DMS153 treated with DMSO at 0.1 percent for 48 hours (cell line): ENCODE measurements at regions not wholly inside any gene's neighbourhood (a gene's known extent, or its start where the extent isn't known, plus 50 kb on each side); places are given as distances from the start of the nearest gene placed in this dataset.

ENCODE experiments used
- DNase-seq: peaks from one replicate; lab custom pipeline; 2025; ENCODE audit not compliant: unreplicated experiment; lab: John Stamatoyannopoulos, UW

DNA sequence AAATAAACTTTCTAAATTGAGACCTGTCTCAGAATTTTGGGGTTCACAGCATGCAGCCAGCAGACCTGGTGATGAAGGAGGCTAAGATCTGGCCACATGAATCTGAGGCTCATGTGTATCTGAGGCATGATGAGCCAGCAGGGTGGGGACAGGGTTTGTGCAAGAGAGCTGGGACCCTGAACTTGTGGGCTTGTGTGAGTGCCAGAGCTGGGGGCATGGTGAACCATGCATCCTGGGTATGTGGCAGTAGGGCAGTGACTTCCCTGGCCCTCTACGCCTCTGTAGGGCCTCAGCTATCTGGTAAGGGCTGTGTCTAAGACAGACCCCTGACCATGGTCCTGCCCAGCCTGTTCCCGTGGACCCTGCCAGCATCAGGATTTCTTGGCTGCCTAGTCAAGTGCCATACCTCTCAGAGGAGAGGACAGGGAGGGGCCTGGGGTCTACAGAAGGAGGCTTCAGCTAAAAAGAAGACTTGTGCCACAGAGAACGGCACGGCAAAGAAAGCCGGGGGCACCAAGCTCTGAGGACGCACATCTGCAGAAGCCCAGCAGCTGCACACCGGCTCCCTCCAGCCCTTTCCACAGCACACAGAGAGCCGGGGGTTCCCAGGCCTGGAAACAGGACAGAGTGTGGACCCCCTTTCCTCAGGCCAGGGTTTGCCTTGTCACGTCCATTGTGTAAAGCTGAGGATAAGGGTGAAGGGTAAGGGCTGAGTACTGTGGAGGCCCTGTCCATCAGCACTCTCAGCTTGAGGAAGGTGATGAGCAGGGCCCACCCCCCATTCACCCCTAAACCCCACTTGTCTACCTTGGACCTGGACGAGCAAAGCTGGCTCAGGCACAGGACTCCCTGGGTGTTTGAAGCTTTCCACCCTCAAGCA is 130.1 kb downstream of the MRPL36 start:
- DNase-seq = no peak

DNA sequence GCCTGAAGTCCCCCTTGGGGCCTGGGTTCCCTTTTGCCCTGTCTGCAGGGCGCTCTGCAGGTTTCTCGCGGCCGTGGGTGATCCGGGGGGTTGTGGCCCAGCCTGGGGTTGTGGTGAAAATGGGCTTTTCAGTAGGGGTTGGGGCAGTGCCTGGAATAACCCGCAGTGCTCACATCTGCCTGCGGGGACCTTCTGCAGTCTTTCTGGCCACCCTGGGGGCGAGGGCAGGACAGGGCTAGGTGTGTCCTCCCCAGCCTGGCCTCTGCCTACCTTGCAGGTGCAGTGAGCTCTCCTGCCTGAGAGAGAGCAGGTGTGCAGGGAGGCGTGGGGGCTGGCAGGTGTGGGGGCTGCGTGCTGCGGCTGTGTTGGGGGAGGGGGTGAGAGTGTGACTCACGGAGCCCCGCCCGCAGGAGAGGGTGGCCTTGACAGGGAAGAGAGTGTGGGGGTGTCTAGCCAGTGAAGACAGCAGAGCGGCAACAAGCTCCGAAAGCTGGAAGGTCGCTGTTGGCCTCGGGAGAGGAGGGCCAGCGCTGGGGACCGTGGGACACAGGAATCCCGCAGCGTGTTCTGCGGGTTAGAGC is 131.4 kb downstream of the MRPL36 start:
- DNase-seq = no peak

DNA sequence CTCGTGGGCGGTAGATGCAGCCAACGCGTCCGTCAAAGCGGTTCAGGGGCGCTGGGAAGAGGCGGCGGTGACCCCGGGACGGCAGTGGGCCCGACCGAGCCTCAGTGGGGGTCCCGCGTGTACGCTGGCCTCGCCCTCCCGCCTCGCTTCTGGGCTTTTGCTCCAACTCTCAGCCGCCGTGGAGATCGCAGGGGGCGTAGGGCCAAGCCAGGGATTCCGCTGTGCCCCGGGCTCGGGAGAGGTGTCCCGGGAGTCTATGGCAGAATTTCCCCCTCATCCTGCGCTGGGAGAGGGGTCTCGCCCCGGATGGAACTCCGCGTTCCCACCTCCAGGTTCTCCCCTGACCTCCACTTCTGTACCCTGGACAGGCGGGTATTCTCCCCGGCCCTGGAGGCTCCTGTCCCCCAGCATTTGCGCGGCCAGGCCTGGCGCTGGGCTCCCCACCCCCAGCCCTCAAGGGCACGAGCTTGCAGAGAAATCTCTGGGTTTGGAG is 131.9 kb downstream of the MRPL36 start:
- no peak for DNase-seq

DNA sequence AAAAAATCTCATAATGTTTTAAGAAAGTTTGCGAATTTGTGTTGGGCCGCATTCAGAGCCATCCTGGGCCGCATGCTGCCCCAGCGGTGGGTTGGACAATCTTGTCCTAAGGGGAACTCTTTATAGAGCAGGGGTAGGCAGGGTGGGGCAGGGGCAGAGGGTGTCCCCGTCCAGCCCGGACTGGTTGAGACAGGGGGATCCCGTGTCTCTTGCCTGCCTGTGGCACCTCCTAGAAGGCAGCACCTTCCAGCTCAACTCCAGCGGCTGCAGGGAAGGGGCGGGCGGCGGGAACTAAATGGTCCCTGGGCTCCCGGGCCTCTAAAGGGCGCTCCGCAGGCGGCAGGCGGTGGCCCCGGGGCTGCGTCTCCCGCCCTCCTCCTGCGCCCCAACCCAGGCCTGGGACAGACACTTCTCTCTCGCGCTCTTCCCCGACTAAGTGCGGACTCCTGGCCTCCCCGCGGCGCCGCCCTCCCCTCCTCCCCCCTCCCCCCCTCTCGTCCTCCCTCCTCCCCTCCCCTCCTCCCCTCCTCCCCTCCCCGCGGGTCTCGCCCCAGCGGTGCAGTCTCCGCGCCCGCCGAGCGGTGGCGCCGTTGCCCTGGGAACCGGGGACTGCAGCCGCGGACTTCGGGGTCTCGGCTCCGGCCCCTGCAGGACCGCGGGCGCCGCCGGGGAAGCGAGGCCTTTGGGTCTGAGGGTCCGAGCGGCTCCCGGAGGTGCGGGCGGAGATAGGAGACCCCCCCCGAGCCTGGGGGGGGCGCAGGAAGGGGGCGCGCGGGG is 132.6 kb downstream of the MRPL36 start:
- DNase-seq = no peak

DNA sequence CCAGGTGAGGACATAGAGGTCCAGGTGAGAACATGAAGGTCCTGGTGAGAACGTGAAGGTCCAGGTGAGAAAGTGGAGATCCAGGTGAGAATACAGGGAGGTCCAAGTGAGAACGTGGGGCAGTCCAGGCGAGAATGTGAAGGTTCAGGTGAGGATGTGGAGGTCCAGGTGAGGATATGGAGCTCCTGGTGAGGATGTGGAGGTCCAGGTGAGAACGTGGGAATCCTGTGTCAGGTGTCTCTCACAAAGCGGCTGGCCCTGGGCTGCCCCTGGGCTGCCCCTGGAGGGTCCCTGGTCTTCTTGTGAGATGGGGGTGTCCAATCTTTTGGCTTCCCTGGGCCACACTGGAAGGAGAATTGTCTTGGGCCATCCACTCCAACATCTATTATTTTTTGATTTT is 133.4 kb downstream of the MRPL36 start:
- DNase-seq = no peak

DNA sequence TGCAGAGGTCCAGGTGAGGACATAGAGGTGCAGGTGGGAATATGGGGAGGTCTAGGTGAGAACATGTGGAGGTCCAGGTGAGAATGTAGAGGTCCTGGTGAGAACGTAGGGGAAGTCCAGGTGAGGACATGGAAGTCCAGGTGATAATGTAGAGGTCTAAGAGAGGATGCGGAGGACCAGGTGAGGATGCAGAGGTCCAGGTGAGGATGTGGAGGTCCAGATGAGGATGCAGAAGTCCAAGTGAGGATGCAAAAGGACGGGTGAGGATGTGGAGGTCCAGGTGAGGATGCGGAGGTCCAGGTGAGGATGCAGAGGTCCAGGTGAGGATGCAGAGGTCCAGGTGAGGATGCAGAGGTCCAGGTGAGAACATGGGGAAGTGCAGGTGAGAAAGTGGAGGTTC is 133.8 kb downstream of the MRPL36 start:
- DNase-seq = no peak

DNA sequence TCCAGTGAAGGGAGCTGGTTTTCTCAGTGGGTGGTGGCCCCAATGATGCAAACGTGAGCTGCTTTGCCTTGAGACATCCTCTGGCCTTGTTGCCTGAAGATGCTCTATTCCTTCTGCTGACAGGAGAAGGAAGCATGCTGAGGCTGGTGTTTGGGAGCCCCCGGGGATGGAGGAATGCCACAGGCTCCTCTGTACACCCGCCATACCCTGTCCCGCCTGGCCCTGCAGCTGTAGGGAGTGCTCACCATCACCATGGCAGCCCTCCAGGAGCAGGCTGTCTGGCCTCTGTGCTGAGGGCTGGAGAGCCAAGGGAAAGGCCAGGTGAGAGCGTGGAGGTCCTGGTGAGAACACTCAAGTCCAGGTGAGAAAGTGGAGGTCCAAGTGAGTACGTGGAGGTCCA is 134.4 kb downstream of the MRPL36 start:
- no peak for DNase-seq

DNA sequence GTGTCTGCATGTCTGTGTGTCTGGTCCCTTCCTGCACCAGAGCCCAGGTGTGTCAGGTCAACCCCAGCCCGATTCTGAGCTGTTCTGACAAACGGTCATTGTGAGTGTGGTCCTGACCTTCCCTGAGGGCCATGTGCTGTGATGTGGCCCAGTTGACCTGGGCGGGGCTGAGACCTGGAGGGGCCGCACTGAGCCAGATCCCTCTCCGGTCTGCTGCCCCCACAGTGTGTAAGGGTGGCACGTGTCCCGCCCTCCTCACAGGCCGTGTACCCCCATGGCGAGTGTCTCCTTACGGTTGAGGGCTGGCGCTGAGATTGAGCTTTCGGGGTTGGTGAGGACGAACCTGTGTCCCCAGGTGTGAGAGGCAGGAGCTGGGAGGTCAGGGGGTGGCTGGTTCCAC is 136.5 kb downstream of the MRPL36 start:
- DNase-seq = no peak

DNA sequence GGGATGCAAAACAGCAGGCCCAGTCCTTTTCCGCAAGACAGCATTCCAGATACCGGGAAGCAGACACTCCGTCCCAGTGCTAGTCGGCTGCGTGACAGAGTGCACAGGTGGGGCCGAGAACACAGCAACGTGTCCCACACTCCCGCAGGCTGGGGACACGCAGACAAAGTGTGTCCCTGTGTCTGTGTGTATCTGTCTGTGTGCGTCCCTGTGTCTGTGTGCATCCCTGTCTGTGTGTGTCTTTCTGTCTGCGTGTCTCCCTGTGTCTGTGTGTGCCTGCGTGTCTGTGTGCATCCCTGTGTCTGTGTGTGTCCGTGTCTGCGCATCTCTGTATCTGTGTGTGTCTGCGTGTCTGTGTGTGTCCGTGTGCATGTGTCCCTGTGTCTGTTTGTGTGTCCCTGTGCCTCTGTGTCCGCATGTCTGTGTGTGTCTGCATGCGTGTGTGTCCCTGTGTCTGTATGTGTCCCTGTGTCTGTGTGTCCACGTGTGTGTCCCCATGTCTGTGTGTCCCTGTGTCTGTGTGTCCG is 137.0 kb downstream of the MRPL36 start:
- DNase-seq = no peak

DNA sequence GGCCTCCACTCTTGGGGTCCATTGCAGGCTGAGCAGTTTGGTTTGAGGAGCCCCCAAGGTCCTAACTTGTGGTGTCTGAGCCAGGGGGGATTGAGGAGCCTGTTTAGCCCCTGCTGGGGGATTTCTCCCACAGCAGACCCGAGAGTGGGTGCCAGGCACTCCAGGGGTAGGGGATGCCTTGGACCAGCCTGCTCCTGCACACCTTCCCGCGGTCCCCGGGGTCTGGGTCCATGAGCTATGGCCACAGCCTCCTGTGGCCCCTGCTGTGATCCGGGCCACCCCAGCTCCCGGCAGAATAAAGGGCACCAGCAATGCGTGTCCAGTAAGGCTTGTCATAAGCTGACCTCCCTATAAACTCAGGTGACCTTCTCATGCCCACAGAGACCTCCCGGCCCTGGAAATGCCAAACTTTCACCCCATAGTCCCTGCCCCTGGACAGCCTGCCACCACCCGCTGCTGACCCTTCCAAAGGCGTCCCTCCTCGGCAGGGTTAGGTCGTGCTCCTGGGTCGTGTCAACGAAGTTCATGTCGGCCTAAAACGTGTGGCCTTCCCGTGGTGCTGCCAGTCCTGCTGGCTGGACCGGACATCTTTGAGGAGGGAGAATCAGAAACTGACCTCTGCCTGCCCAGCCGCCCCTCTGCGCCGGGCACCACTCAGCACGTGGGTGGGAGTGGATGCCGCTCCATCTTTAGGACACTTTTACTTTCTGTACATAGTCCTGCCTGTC is 137.6 kb downstream of the MRPL36 start:
- no peak for DNase-seq

DNA sequence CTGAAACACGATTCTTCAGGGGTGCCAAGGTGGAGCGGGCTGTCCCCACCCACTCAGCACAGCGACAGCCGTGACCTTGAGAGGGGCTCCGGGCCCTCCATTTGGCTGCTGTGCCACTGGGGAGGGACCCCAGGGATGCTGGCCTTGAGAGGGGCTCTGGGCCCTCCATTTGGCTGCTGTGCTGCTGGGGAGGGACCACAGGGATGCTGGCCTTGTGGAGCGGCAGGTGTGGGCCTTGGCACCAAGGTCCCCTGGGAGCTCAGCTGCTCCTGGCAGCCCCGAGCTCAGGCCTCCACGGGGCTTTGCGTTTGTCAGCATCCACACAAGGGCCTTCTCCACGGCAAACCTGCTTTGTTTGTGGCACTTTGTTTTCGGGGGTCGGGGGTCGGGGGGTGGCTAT is 137.6 kb upstream of the LPCAT1 start:
- DNase-seq = no peak

DNA sequence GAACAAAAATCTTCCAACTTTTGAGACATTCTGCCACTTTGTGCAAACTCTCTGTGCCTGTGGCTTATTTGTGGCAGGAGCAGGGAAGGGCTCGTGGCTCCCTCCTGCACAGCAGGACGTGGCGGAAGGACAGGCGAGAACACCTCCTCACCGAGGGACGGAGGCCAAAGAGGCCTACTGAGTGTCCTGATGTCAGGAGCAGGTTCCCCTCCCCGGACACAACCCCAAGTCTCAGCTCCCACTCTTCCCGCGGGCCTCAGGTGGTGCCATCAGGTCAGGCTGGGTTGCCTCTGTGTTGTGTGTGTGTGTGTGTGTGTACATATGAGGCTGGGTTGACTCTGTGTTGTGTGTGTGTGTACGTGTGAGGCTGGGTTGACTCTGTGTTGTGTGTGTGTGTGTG is 136.8 kb upstream of the LPCAT1 start:
- DNase-seq = no peak

DNA sequence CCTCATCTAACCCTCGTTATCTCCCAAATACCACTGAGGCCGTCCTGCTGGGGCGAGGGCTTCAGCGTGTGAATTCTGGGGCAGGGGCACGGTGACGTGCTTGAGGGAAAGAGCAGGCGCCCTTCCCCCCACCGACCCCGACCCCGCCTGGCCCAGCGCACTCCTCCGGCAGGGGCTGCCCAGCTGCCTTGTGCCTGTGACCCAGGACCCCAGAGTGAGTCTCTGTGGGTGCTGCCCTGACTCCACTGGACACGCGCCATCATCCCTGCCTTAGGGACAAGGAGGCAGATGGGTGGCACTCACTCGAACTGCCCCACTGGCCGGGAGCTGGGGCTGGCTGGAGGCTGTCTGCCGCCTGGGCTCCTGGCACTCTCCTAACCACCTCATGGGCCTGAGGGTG is 136.2 kb upstream of the LPCAT1 start:
- no peak for DNase-seq

DNA sequence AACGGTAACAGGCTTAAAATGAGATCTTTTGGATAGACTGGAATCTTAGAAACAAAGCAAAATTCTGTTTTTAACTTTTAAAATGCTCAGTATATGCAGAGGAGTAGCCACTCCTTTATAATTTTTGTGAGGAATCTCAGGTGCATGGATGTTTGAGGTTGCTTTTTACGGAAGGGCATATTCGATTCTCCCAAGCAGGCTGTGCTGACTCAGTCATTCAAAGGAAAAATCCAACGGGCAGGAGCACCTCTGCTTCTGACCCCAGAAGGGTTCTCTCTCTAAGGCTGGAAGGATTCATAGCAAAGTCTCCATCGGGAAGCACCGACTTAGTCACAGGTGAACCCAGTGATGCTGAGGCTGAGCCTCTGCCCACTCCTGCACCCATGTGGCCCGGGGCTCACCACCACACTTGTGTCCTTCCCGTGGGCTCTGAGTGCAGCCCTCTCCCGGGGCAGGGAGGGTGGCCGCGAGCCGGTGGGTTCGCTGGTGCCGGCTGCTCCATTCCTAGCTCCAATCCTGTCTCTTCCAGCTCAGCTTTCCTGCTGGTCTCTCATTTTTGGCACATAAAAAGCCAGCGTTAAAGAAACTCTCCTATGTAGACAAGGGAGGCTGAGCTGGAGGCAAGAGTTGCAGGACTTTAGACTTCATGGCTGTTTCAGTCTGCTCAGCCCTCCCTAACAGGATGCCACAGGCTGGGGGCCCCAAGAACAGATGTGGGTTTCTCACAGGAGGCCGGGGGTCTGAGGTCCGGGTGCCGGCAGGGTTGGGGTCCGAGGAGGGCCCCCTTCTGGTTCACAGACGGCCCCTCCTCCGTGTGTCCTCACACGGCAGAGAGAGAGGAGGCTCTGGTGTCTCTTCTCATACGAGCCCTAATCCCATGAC is 135.6 kb upstream of the LPCAT1 start:
- DNase-seq = no peak

DNA sequence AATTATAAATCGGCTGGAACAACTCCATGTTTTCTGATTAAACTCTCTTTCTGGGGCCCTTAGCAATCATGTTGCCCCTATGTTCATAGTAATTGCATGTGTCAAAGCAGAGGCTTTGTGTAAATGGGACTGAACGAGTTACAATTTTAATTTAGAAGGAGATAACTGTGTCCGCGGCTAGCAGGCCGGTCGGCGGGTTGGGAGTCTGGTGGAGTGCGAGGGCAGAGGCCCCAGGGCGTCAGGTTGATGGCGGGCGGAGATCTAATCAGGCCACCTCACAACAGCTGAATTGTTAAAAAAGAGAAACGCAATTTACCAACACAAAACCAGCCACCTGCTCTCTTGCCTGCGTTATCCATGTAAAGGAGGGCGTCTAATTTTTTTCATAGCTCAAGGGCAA is 134.9 kb upstream of the LPCAT1 start:
- DNase-seq = no peak

DNA sequence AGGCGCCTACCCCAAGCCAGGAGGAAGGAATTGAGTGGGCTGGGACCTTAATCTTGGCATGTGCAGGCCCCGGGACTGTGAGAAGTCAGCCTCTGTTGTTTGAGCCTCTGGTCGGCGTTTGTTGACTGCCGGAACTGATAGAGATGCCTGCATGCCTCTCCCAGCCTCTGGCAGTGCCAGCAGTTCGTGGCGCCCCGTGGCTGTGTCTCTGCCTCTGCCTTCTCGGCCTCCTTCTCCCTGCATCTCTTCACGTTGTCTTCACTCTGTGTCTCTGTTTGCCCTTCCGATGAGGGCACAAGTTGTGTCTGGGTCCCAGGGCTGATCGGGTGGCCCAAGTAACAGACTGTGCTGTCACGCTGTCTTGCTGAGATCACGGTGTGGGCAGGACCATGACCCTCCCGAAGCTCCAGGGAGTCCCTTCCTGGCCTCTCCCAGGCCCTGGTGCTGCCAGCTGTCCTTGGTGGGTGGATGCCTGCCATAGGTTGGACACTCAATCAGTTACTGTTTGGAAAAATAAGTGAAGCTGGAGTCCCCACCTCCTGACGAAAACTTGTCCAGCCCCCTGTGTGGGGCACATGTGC is 133.5 kb upstream of the LPCAT1 start:
- no peak for DNase-seq

DNA sequence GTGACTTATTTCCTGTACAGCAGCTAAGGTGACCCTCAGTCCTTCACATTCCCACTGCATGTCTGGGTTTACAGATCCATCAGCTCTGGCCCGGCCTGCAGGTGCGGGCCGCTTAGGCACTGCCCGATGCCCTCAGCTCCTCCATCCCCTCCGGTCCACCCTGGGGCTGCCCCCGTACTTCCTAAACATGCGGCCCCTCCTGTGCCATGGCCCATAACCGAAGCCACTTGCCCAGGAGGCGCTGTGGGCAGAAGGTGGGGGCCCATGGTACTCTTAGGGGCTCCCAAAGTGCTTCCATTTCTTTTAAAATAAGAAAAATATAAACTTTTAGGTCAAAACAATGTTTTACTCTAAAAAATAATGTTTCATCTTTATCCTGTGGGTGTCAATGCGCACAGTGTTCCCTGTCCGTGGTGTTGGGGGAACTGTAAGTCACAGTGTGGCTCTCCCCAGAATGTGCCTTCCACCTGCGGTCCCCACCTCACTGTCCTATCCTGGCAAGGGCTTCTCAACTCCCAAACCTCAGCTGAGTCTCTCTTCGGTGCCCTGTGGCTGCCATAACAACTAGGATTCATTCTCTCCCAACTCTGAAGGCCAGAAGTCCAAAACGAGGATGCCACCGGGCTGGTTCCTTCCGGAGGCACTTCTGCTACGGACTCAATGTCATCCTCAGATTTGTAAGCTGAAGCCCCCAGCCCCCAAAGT is 132.7 kb upstream of the LPCAT1 start:
- DNase-seq = no peak

DNA sequence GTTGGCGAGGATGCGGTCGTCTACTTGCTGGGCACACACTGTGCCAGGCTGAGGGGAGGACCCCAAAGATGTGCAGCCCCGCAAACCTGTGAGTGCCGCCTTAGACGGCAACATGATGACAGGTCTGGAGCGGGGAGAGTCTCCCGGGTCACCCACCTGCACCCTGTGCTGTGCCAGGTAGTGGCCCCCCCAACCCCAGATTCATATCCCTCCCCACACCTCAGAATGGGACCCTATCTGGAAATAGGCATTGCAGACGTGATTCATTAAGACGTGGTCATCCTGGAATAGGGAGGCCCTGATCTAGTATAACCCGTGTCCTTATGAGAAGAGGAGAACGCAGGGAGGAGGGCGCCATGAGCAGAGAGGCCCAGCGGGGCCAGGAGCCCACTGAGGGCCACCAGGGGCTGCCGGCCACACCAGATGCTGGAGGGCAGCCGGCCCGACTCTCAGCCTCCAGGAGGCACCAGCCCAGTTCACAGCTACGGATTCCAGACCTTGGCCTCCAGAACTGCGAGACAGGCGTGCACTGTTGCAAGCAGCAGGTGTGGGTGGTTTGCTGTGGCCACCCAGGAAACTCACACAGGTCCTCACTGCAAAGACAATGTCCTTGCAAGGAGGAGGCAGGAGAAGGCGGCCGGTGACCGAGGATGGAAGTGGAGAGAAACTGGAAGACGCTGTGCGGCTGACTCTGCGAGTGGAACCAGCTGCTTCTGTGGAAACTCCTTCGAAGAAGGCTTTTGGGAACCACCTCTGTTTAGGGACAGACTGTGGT is 131.9 kb upstream of the LPCAT1 start:
- DNase-seq = no peak
